Neural progenitor cell (in vitro differentiated cells): ENCODE measurements at regions not wholly inside any gene's neighbourhood (a gene's known extent, or its start where the extent isn't known, plus 50 kb on each side); places are given as distances from the start of the nearest gene placed in this dataset.

Source experiments
- DNase-seq: peaks from one replicate; pipeline ENCODE4 v3.0.0-alpha.2; 2016; ENCODE audit warnings: low spot score
- H2AFZ ChIP-seq: fragments of 200-600 bp; sonication (generic); replicated peaks from 2 replicates; pipeline ENCODE4 v1.6.1; 2016; ENCODE audit warnings: antibody characterized with exemption
- H3F3A ChIP-seq: fragments of 200-600 bp; sonication (generic); 2 replicates; pipeline ENCODE4 v1.6.1; 2016; ENCODE audit warnings: antibody characterized with exemption, low read depth
- H3K27ac ChIP-seq: fragments of 200-600 bp; sonication (generic); 2 replicates; pipeline ENCODE4 v1.5.1; 2016; ENCODE audit warnings: mild to moderate bottlenecking
- H3K27me3 ChIP-seq: fragments of 200-600 bp; sonication (generic); 2 replicates; pipeline ENCODE4 v1.6.1; 2016; ENCODE audit warnings: mild to moderate bottlenecking, moderate library complexity
- H3K36me3 ChIP-seq: fragments of 200-600 bp; sonication (generic); 2 replicates; pipeline ENCODE4 v1.5.1; 2016
- H3K4me1 ChIP-seq: fragments of 200-600 bp; sonication (generic); 2 replicates; pipeline ENCODE4 v1.6.1; 2016; ENCODE audit warnings: mixed run types
- H3K4me2 ChIP-seq: fragments of 200-600 bp; sonication (generic); 2 replicates; pipeline ENCODE4 v1.6.1; 2016
- H3K4me3 ChIP-seq: fragments of 200-600 bp; sonication (generic); 2 replicates; pipeline ENCODE4 v1.5.1; 2016
- H3K79me2 ChIP-seq: fragments of 200-600 bp; sonication (generic); 2 replicates; pipeline ENCODE4 v1.6.1; 2016; ENCODE audit warnings: low read depth
- H3K9ac ChIP-seq: fragments of 200-600 bp; sonication (generic); 2 replicates; pipeline ENCODE4 v1.6.1; 2016
- H3K9me3 ChIP-seq: fragments of 200-600 bp; sonication (generic); 2 replicates; pipeline ENCODE4 v1.5.1; 2016; ENCODE audit warnings: low read depth
- H4K20me1 ChIP-seq: fragments of 200-600 bp; sonication (generic); 2 replicates; pipeline ENCODE4 v1.6.1; 2016; ENCODE audit warnings: low read depth
- H3K27ac Mint-ChIP-seq: 3 replicates; pipeline ENCODE4 v1.8.0; 2021; ENCODE audit warnings: mixed read lengths
- H3K27me3 Mint-ChIP-seq: 2 replicates; pipeline ENCODE4 v1.8.0; 2022; ENCODE audit warnings: low read depth, mild to moderate bottlenecking, inconsistent platforms, moderate library complexity, mixed read lengths; ENCODE audit not compliant: insufficient read depth
- H3K36me3 Mint-ChIP-seq: 3 replicates; pipeline ENCODE4 v1.8.0; 2021; ENCODE audit warnings: mixed read lengths
- H3K4me1 Mint-ChIP-seq: 3 replicates; pipeline ENCODE4 v1.8.0; 2021; ENCODE audit warnings: mixed read lengths
- H3K4me3 Mint-ChIP-seq: 3 replicates; pipeline ENCODE4 v1.8.0; 2021; ENCODE audit warnings: mild to moderate bottlenecking, moderate library complexity, mixed read lengths
- H3K9me3 Mint-ChIP-seq: 3 replicates; pipeline ENCODE4 v1.8.0; 2020; ENCODE audit warnings: mixed read lengths
- CTCF ChIP-seq: fragments of 200-600 bp; sonication (generic); IDR thresholded peaks from 2 replicates; pipeline ENCODE4 v1.5.1; 2017; ENCODE audit warnings: antibody characterized with exemption, mild to moderate bottlenecking
- EZH2 ChIP-seq: fragments of 200-600 bp; sonication (generic); IDR thresholded peaks from 2 replicates; pipeline ENCODE4 v1.6.1; 2017; ENCODE audit warnings: antibody characterized with exemption, mild to moderate bottlenecking, moderate library complexity
- EZH2phosphoT487 ChIP-seq: fragments of 200-600 bp; sonication (generic); IDR thresholded peaks from 2 replicates; pipeline ENCODE4 v1.6.1; 2017; ENCODE audit warnings: antibody characterized with exemption

DNA sequence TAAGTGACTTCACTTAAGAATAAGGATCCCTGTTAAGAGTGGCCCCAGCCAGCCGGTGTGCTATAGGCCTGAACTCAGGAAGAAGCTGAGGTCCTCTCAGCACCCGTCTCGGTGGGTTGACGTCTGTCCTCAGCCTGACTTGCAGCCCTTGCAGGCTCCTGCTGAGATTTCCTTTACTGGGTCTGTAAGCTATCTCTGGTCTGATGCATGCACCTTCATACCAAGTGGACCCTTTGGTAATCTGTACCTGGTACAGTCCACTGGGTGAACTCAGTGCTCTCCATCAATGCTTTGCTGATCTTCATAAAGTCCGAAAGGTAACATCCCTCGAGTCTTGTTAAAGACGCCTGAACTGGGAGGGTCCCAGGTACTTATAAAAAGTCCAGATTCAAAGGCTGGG lies 212.0 kb upstream of the PPP2R3A start:
- no peak overlapping the region for H3K27ac Mint-ChIP-seq
- TF ChIP-seq EZH2 (no peak), EZH2phosphoT487 (no peak), CTCF (no peak)

GRCh38 chr3:135755330-135756105 lies 210.0 kb upstream of the PPP2R3A start:
- Histone ChIP-seq H3K79me2 (no peaks in the 10 kb centered on the region), H3K4me2 (no peak overlapping the region), H2AFZ (no peak overlapping the region), H4K20me1 (no peaks in the 10 kb centered on the region), H3K27ac (no peak overlapping the region), H3K4me1 (no peaks in the 10 kb centered on the region), H3K9me3 (no peaks in the 10 kb centered on the region), H3K36me3 (no peaks in the 10 kb centered on the region), H3K4me3 (no peak overlapping the region), H3K27me3 (no peaks in the 10 kb centered on the region), H3K9ac (no peak overlapping the region), H3F3A (no peaks in the 10 kb centered on the region)
- TF ChIP-seq EZH2phosphoT487 (no peak), EZH2 (no peak), CTCF (no peak)
- DNase-seq, result no peak
- no peaks in the 10 kb centered on the region for H3K36me3 Mint-ChIP-seq
- H3K4me1 Mint-ChIP-seq, result peaks cover 10% of the 10 kb centered on the region
- H3K4me3 Mint-ChIP-seq, result no peak overlapping the region
- H3K27ac Mint-ChIP-seq, result no peak overlapping the region
- H3K9me3 Mint-ChIP-seq, result peaks cover 2% of the 10 kb centered on the region
- H3K27me3 Mint-ChIP-seq, result peaks cover 8% of the 10 kb centered on the region

More for the DNA sequence above, 212.0 kb upstream of the PPP2R3A start:
- Histone ChIP-seq H3K4me1 (no peaks in the 10 kb centered on the region), H3F3A (no peaks in the 10 kb centered on the region), H3K9ac (no peak overlapping the region), H2AFZ (no peak overlapping the region), H4K20me1 (no peaks in the 10 kb centered on the region), H3K36me3 (no peaks in the 10 kb centered on the region), H3K27ac (no peak overlapping the region), H3K27me3 (no peaks in the 10 kb centered on the region), H3K4me2 (no peak overlapping the region), H3K79me2 (no peaks in the 10 kb centered on the region), H3K9me3 (no peaks in the 10 kb centered on the region), H3K4me3 (no peak overlapping the region)
- H3K27me3 Mint-ChIP-seq, result peaks cover 8% of the 10 kb centered on the region
- no peak overlapping the region for H3K4me3 Mint-ChIP-seq
- no peaks in the 10 kb centered on the region for H3K36me3 Mint-ChIP-seq
- H3K9me3 Mint-ChIP-seq, result peaks cover 2% of the 10 kb centered on the region
- no peak for DNase-seq
- peaks cover 13% of the 10 kb centered on the region for H3K4me1 Mint-ChIP-seq

DNA sequence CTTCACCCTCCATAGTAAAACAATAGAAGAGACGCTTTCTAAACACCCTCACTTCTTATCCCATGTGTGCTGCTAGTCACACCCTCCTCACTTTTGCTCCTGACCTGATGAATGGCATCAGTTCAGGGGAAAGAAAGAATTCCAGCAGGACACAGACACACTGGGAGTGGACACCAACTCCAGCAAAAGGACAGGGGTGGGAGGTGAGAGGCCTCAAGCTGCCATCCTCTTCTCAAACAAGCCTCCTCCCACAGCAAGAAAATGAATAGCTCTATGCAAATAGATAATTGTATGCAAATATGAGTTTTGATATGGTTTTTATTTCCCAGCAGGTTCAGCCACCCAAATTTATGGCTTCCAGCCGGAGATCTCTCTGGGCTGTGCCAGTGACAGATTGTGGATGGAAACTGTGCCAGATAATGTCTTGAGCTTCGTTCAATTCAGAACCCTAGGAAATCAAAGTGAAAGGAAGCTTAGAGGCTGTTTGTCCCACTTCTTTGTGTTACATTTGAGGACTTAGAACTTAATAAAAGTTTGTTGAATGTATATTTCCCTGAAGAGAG lies 209.3 kb upstream of the PPP2R3A start:
- Histone ChIP-seq H3K4me2 (no peak overlapping the region), H3K4me3 (no peak overlapping the region), H3K79me2 (no peaks in the 10 kb centered on the region), H3K4me1 (no peaks in the 10 kb centered on the region), H3K27ac (no peak overlapping the region), H3F3A (no peaks in the 10 kb centered on the region), H3K9ac (no peak overlapping the region), H2AFZ (no peak overlapping the region), H3K36me3 (no peaks in the 10 kb centered on the region), H3K27me3 (no peaks in the 10 kb centered on the region), H3K9me3 (no peaks in the 10 kb centered on the region), H4K20me1 (no peaks in the 10 kb centered on the region)
- peaks cover 2% of the 10 kb centered on the region for H3K9me3 Mint-ChIP-seq
- TF ChIP-seq EZH2phosphoT487 (no peak), CTCF (no peak), EZH2 (no peak)
- no peaks in the 10 kb centered on the region for H3K36me3 Mint-ChIP-seq
- H3K4me1 Mint-ChIP-seq, result peaks cover 10% of the 10 kb centered on the region
- H3K27me3 Mint-ChIP-seq, result peaks cover 8% of the 10 kb centered on the region
- DNase-seq, result no peak
- no peak overlapping the region for H3K4me3 Mint-ChIP-seq
- no peak overlapping the region for H3K27ac Mint-ChIP-seq
